Bronchial epithelial cell (primary cell): ENCODE measurements at regions not wholly inside any gene's neighbourhood (a gene's known extent, or its start where the extent isn't known, plus 50 kb on each side); places are given as distances from the start of the nearest gene placed in this dataset.
A peak's percentile ranks its signal among the peaks of the same experiment; 100 is the strongest.

Experiments used
- DNase-seq: peaks from one replicate; pipeline ENCODE4 v3.0.0-alpha.2; 2010; ENCODE audit warnings: low read depth
- FAIRE-seq: peaks from 2 replicates; lab custom pipeline; 2011; peaks lifted over from hg19 to GRCh38; lab: Jason Lieb, UNC
- H3K27me3 ChIP-seq: 2 replicates; pipeline ENCODE4 v1.5.1; 2011; ENCODE audit warnings: low read length; ENCODE audit not compliant: control insufficient read depth, insufficient read depth
- H3K36me3 ChIP-seq: 2 replicates; pipeline ENCODE4 v1.5.1; 2011; ENCODE audit warnings: low read length; ENCODE audit not compliant: control insufficient read depth, insufficient read depth
- H3K4me3 ChIP-seq: 2 replicates; pipeline ENCODE4 v1.5.1; 2011; ENCODE audit warnings: mild to moderate bottlenecking, low read depth, low read length, control low read depth
- CTCF ChIP-seq: IDR thresholded peaks from 2 replicates; pipeline ENCODE4 v1.5.1; 2011; ENCODE audit warnings: mild to moderate bottlenecking, moderate library complexity, low read length, control low read depth, inconsistent platforms; ENCODE audit not compliant: insufficient read depth, severe bottlenecking

- Histone ChIP-seq H3K4me3 (no peak overlapping the region), H3K27me3 (no peaks in the 10 kb centered on the region), H3K36me3 (no peaks in the 10 kb centered on the region)
- DNase-seq: no peak
- FAIRE-seq: no peak
- no peak for TF ChIP-seq CTCF
Observed at GRCh38 chr5:14953075-14953607, 81.6 kb upstream of the ANKH start.

GRCh38 chr5:14948383-14948782, 76.8 kb upstream of the ANKH start:
- Histone ChIP-seq H3K27me3 (no peaks in the 10 kb centered on the region), H3K36me3 (no peaks in the 10 kb centered on the region), H3K4me3 (no peak overlapping the region)
- TF ChIP-seq CTCF: no peak
- FAIRE-seq (no peak), DNase-seq (no peak)

- no peaks in the 10 kb centered on the region for H3K27me3 ChIP-seq
- peak; percentile 76 for DNase-seq
- no peak for FAIRE-seq
Observed at GRCh38 chr5:14946815-14947620, 75.4 kb upstream of the ANKH start.

DNA sequence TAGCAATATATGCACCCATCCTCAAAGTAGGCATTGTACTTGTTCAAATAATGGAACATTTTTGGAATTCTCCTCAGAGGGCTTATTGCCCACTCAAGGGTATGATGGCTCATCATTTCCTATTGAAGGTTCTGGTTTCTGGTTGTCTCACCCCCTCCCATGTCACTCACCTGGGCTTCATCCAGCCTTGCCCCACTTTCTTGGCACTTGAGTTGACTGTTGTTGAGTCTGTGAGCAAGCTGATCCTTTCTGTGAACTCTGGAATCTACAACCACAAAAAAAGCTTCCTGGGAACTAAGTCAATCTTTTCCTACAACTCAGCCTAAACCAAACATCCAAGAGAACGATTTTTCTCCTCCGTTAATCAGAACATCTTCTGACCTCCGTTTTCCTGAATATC, 73.9 kb upstream of the ANKH start:
- no peak for TF ChIP-seq CTCF
- H3K4me3 ChIP-seq: no peak overlapping the region
- H3K36me3 ChIP-seq: no peaks in the 10 kb centered on the region
- no peaks in the 10 kb centered on the region for H3K27me3 ChIP-seq
- DNase-seq (no peak), FAIRE-seq (no peak)

More at GRCh38 chr5:14946815-14947620, 75.4 kb upstream of the ANKH start:
- TF ChIP-seq CTCF: peak; percentile 64
- no peak overlapping the region for H3K4me3 ChIP-seq
- no peaks in the 10 kb centered on the region for H3K36me3 ChIP-seq

GRCh38 chr5:14944996-14945395, 73.4 kb upstream of the ANKH start:
- Histone ChIP-seq H3K4me3 (no peak overlapping the region), H3K36me3 (no peaks in the 10 kb centered on the region), H3K27me3 (no peaks in the 10 kb centered on the region)
- DNase-seq (no peak), FAIRE-seq (no peak)
- no peak for TF ChIP-seq CTCF

DNA sequence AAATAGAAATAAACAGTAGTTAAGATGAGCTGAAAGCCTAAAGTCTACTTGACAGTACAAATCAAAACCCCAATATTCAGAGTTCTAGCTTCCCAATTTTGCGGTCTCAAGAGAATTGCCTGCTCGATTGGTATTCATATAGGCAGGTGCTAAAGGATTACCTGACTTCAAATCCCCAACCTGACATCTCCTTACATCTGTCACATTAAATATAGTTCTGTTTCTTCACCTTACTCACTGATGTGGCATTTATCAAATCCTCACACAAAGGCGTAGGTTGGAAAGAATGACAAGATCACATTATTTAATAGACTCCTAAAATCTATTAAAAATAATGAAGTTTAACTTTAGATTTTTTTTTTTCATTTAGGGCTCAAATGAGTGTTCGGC, 72.8 kb upstream of the ANKH start:
- DNase-seq: no peak
- H3K4me3 ChIP-seq: no peak overlapping the region
- no peaks in the 10 kb centered on the region for H3K36me3 ChIP-seq
- no peaks in the 10 kb centered on the region for H3K27me3 ChIP-seq
- TF ChIP-seq CTCF: no peak
- FAIRE-seq: no peak
